NCI-H187 treated with DMSO at 0.1 percent for 48 hours (cell line): ENCODE measurements at regions not wholly inside any gene's neighbourhood (a gene's known extent, or its start where the extent isn't known, plus 50 kb on each side); places are given as distances from the start of the nearest gene placed in this dataset.
"Not testable (repeated sequence)": the region's sequence is repeated elsewhere in the genome, so short reads cannot be mapped to it uniquely, and the experiment has no call there.

ENCODE experiments used
- DNase-seq: peaks from one replicate; lab custom pipeline; 2025; lab: John Stamatoyannopoulos, UW

- DNase-seq, result no peak
Measured at GRCh38 chr7:86202833-86203232, 440.9 kb upstream of the GRM3 start.

GRCh38 chr7:86201767-86202166, 441.9 kb upstream of the GRM3 start:
- no peak for DNase-seq

GRCh38 chr7:86199881-86200614, 443.7 kb upstream of the GRM3 start:
- DNase-seq, result no peak

GRCh38 chr7:86190351-86190750, 453.4 kb upstream of the GRM3 start:
- no peak for DNase-seq

GRCh38 chr7:86181474-86181873, 462.2 kb upstream of the GRM3 start:
- DNase-seq, result no peak

- DNase-seq, result no peak
Measured at GRCh38 chr7:86164827-86165226, 478.9 kb upstream of the GRM3 start.

- no peak for DNase-seq
Measured at GRCh38 chr7:86158111-86158510, 485.6 kb upstream of the GRM3 start.

GRCh38 chr7:86155623-86156022, 488.1 kb upstream of the GRM3 start:
- DNase-seq, result no peak

- DNase-seq, result no peak
Measured at GRCh38 chr7:86152926-86153325, 490.8 kb upstream of the GRM3 start.

GRCh38 chr7:86149024-86149665, 494.6 kb upstream of the GRM3 start:
- DNase-seq, result no peak

- no peak for DNase-seq
Measured at GRCh38 chr7:86148501-86148900, 495.2 kb upstream of the GRM3 start.

GRCh38 chr7:86137343-86137742, 506.4 kb upstream of the GRM3 start:
- DNase-seq, result no peak

- no peak for DNase-seq
Measured at GRCh38 chr7:86130268-86130667, 513.4 kb upstream of the GRM3 start.

GRCh38 chr7:86123476-86123875, 520.2 kb upstream of the GRM3 start:
- DNase-seq, result no peak

- no peak for DNase-seq
Measured at GRCh38 chr7:86094166-86094669, 549.5 kb upstream of the GRM3 start.

- no peak for DNase-seq
Measured at GRCh38 chr7:86091369-86091768, 552.3 kb upstream of the GRM3 start.

GRCh38 chr7:86089455-86089854, 554.3 kb upstream of the GRM3 start:
- DNase-seq, result no peak

- not testable (repeated sequence) for DNase-seq
Measured at GRCh38 chr7:86064572-86064971, 579.1 kb upstream of the GRM3 start.

GRCh38 chr7:86058649-86059048, 585.1 kb upstream of the GRM3 start:
- DNase-seq, result no peak

- no peak for DNase-seq
Measured at GRCh38 chr7:86050918-86051317, 592.8 kb upstream of the GRM3 start.

GRCh38 chr7:86049910-86050309, 593.8 kb upstream of the GRM3 start:
- DNase-seq, result no peak

GRCh38 chr7:86045197-86045596, 598.5 kb upstream of the GRM3 start:
- DNase-seq, result not testable (repeated sequence)

- DNase-seq, result no peak
Measured at GRCh38 chr7:86025807-86026206, 617.9 kb upstream of the GRM3 start.

- no peak for DNase-seq
Measured at GRCh38 chr7:86013662-86014061, 630.0 kb upstream of the GRM3 start.
